ENCODE measurements at regions not wholly inside any gene's neighbourhood (a gene's known extent, or its start where the extent isn't known, plus 50 kb on each side); places are given as distances from the start of the nearest gene placed in this dataset.

DNA sequence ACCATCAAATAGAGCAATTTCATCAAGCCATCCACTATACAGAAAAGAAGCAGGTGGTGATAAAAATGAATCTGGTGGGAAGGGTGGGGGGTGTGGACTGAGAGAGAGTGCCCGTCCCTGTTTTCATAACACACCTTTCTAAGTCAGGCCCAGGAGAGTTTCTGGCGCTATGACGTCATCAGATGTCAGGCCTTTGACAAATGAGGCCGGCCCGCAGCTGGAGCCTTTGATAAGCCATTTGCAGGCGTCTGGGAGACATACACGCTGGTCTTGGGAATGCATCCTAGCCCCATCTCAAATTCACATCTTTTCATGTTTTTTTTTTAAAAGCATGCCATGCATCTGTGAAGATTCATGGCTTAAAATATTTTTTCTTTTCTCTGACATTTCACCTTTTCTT, 404.5 kb downstream of the BCOR start:
- no peak for TF ChIP-seq EZH2 (IDR thresholded peaks at IDR 0.05; ENCODE audit: borderline replicate concordance, low read length)
- TF ChIP-seq, protein P1, sequence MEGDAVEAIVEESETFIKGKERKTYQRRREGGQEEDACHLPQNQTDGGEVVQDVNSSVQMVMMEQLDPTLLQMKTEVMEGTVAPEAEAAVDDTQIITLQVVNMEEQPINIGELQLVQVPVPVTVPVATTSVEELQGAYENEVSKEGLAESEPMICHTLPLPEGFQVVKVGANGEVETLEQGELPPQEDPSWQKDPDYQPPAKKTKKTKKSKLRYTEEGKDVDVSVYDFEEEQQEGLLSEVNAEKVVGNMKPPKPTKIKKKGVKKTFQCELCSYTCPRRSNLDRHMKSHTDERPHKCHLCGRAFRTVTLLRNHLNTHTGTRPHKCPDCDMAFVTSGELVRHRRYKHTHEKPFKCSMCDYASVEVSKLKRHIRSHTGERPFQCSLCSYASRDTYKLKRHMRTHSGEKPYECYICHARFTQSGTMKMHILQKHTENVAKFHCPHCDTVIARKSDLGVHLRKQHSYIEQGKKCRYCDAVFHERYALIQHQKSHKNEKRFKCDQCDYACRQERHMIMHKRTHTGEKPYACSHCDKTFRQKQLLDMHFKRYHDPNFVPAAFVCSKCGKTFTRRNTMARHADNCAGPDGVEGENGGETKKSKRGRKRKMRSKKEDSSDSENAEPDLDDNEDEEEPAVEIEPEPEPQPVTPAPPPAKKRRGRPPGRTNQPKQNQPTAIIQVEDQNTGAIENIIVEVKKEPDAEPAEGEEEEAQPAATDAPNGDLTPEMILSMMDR (IDR thresholded peaks at IDR 0.05; ENCODE audit: low read length): no peak
